GM12864 (cell line): ENCODE measurements at regions not wholly inside any gene's neighbourhood (a gene's known extent, or its start where the extent isn't known, plus 50 kb on each side); places are given as distances from the start of the nearest gene placed in this dataset.

Experiments
- DNase-seq: peaks from one replicate; pipeline ENCODE4 v3.0.0-alpha.2; 2011; ENCODE audit warnings: low read depth
- H3K4me3 ChIP-seq: 2 replicates; pipeline ENCODE4 v1.5.1; 2011; ENCODE audit warnings: mild to moderate bottlenecking, low read depth, low read length, control low read depth
- CTCF ChIP-seq: IDR thresholded peaks from 2 replicates; pipeline ENCODE4 v1.5.1; 2011; ENCODE audit warnings: low read depth, mild to moderate bottlenecking, moderate library complexity, low read length, control low read depth, inconsistent platforms; ENCODE audit errors: missing control alignments

GRCh38 chr6:139863346-139863745 is 488.9 kb upstream of the CITED2 start:
- TF ChIP-seq CTCF, result no peak
- DNase-seq, result no peak

GRCh38 chr6:139862311-139862710 is 487.9 kb upstream of the CITED2 start:
- DNase-seq, result no peak
- no peak overlapping the region for H3K4me3 ChIP-seq
- no peak for TF ChIP-seq CTCF

More at GRCh38 chr6:139863346-139863745, 488.9 kb upstream of the CITED2 start:
- no peak overlapping the region for H3K4me3 ChIP-seq

GRCh38 chr6:139860203-139860602 is 485.8 kb upstream of the CITED2 start:
- TF ChIP-seq CTCF, result no peak
- no peak overlapping the region for H3K4me3 ChIP-seq
- no peak for DNase-seq

- DNase-seq, result no peak
- no peak overlapping the region for H3K4me3 ChIP-seq
- TF ChIP-seq CTCF, result no peak
These were observed 484.0 kb upstream of the CITED2 start for GRCh38 chr6:139858429-139858828.

- H3K4me3 ChIP-seq, result no peak overlapping the region
- TF ChIP-seq CTCF, result no peak
- no peak for DNase-seq
These were observed 482.7 kb upstream of the CITED2 start for GRCh38 chr6:139857143-139857542.

GRCh38 chr6:139856562-139856961 is 482.1 kb upstream of the CITED2 start:
- no peak for TF ChIP-seq CTCF
- no peak for DNase-seq
- H3K4me3 ChIP-seq, result no peak overlapping the region

- DNase-seq, result no peak
- no peak overlapping the region for H3K4me3 ChIP-seq
- no peak for TF ChIP-seq CTCF
These were observed 481.3 kb upstream of the CITED2 start for GRCh38 chr6:139855671-139856311.
